ENCODE measurements at regions not wholly inside any gene's neighbourhood (a gene's known extent, or its start where the extent isn't known, plus 50 kb on each side); places are given as distances from the start of the nearest gene placed in this dataset.

DNA sequence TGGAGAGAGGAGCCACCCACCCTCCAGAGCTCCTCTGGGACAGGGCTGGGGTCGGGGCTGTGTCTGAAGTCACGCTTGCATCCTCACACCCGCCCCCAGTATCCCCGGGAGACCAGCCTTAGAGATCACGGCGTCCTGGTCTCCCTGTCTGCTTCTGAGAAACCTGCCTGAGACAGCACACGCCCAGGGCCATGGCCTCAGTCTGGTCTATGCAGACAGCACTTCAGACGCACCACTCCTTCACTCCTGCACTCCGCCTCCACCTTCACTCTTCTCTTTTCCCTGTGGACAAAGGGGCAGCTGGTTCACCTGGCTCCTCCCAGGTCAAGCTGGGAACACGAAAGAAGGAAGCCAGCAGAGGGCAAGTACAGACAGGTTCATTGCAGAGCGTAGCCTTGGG, 248.0 kb upstream of the GSE1 start:
- H2AFZ ChIP-seq (ENCODE audit: low read length), result no peak overlapping the region

More for the DNA sequence above, 248.0 kb upstream of the GSE1 start:
- intact Hi-C loops (cut with micrococcal nuclease; ENCODE audit: unreplicated experiment), result no loop called here
- Histone ChIP-seq H3K27ac (ENCODE audit: extremely low read length, insufficient read depth, low read length) (no peak overlapping the region), H3K4me1 (ENCODE audit: insufficient read depth, low read length) (peaks cover 24% of the 10 kb centered on the region), H3K9ac (ENCODE audit: insufficient read depth, low read depth, low read length) (no peak overlapping the region), H3K9me3 (ENCODE audit: low read length) (no peaks in the 10 kb centered on the region), H3K79me2 (ENCODE audit: insufficient read depth, low read length) (no peaks in the 10 kb centered on the region), H3K36me3 (replicated peaks in 1 of 2; ENCODE audit: control insufficient read depth in 1 of 2, insufficient read depth in 2 of 2, low read length in 2 of 2) (no peaks in the 10 kb centered on the region), H4K20me1 (ENCODE audit: insufficient read depth, low read length) (no peaks in the 10 kb centered on the region; the same call in 1 of the 2 replicates), H3K27me3 (ENCODE audit: control insufficient read depth in 1 of 2, insufficient read depth in 2 of 2, low read length in 2 of 2) (peaks cover 0 to 1% of the 10 kb centered on the region in 2 experiments; a peak in 2 of 5 replicates), H3K4me3 (replicated peaks in 1 of 3; ENCODE audit: insufficient read depth in 1 of 3, low read depth in 2 of 3, low read length in 3 of 3) (no peak overlapping the region), H3K4me2 (ENCODE audit: low read depth, low read length) (no peak overlapping the region)
- POLR2A ChIA-PET, result no interaction called here
- WGBS (ENCODE audit: low lambda C conversion rate), result 60% methylated on average over 11 of the region's 11 CpGs
- FAIRE-seq, result no peak
- in situ Hi-C loops (cut with HindIII; ENCODE audit: extremely low pct_ligation_motif_present, low pct_unique_long_range_greater_than_20kb), result no loop called here
- TF ChIP-seq SMAD9 (CRISPR knock-in tag; IDR thresholded peaks at IDR 0.05), result no peak
- TF ChIP-seq ATF1 (CRISPR knock-in tag; IDR thresholded peaks at IDR 0.05), result no peak
- no peak for TF ChIP-seq CHCHD3 (CRISPR knock-in tag; IDR thresholded peaks at IDR 0.05)
- TF ChIP-seq PCBP2 (optimal IDR thresholded peaks at IDR 0.05; ENCODE audit: low read depth, low read length, poor library complexity, severe bottlenecking), result no peak
- no peak for TF ChIP-seq TBX3 (IDR thresholded peaks at IDR 0.05; ENCODE audit: borderline replicate concordance)
- TF ChIP-seq ZNF333 (CRISPR knock-in tag; IDR thresholded peaks at IDR 0.05; ENCODE audit: borderline replicate concordance), result no peak
- no peak for TF ChIP-seq CSRNP2 (CRISPR knock-in tag; conservative IDR thresholded peaks at IDR 0.05; ENCODE audit: low read depth)
- no peak for TF ChIP-seq BRCA1 (CRISPR knock-in tag; IDR thresholded peaks at IDR 0.05)
- no peak for TF ChIP-seq KLF15 (CRISPR knock-in tag; IDR thresholded peaks at IDR 0.05; ENCODE audit: borderline replicate concordance)
- no peak for TF ChIP-seq ZNF746 (CRISPR knock-in tag; IDR thresholded peaks at IDR 0.05)
- no peak for TF ChIP-seq ZNF572 (CRISPR knock-in tag; IDR thresholded peaks at IDR 0.05)
- TF ChIP-seq, protein P1, sequence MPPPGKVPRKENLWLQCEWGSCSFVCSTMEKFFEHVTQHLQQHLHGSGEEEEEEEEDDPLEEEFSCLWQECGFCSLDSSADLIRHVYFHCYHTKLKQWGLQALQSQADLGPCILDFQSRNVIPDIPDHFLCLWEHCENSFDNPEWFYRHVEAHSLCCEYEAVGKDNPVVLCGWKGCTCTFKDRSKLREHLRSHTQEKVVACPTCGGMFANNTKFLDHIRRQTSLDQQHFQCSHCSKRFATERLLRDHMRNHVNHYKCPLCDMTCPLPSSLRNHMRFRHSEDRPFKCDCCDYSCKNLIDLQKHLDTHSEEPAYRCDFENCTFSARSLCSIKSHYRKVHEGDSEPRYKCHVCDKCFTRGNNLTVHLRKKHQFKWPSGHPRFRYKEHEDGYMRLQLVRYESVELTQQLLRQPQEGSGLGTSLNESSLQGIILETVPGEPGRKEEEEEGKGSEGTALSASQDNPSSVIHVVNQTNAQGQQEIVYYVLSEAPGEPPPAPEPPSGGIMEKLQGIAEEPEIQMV (CRISPR knock-in tag; IDR thresholded peaks at IDR 0.05; ENCODE audit: low read depth), result no peak
- no peak for TF ChIP-seq BATF2 (CRISPR knock-in tag; IDR thresholded peaks at IDR 0.05)
- TF ChIP-seq GABPA (IDR thresholded peaks at IDR 0.05; ENCODE audit: low read depth, low read length), result no peak
- no peak for TF ChIP-seq GABPA (CRISPR knock-in tag; IDR thresholded peaks at IDR 0.05; ENCODE audit: low read depth)
- TF ChIP-seq ZNF878 (CRISPR knock-in tag; IDR thresholded peaks at IDR 0.05), result no peak
- TF ChIP-seq ZNF639 (CRISPR knock-in tag; conservative IDR thresholded peaks at IDR 0.05), result no peak
- no peak for TF ChIP-seq ZFP1 (CRISPR knock-in tag; IDR thresholded peaks at IDR 0.05)
- TF ChIP-seq ZNF703 (CRISPR knock-in tag; IDR thresholded peaks at IDR 0.05; ENCODE audit: borderline replicate concordance), result no peak
- DNase-seq (ENCODE audit: low spot score), result no peak
- CTCF ChIA-PET (ENCODE audit: low intra/inter-chr PET ratio, low total read pairs), result no interaction called here
- BruUV-seq (replicated peaks), result no TSS peak
- no peak for ATAC-seq
